GM12878 (cell line): ENCODE measurements at regions not wholly inside any gene's neighbourhood (a gene's known extent, or its start where the extent isn't known, plus 50 kb on each side); places are given as distances from the start of the nearest gene placed in this dataset.

ENCODE experiments used
- ATAC-seq: fragments of 200-7000 bp; cut with Tn5 transposase; 3 replicates; pipeline ENCODE4 v1.9.1; 2020; ENCODE audit warnings: mild to moderate bottlenecking, moderate library complexity
- BruUV-seq: library from RNA; stranded (reverse); fragments of 400-500 nt; replicated peaks from 2 replicates; lab custom pipeline; 2021; lab: Mats Ljungman, UMichigan
- CTCF ChIA-PET: fragments of 300-600 bp; sonication (Branson Sonifier 250); formaldehyde crosslinking; extraction: SDS; loops from one replicate; lab custom pipeline; 2021; ENCODE audit warnings: inconsistent platforms; lab: Yijun Ruan, JAX
- POLR2A ChIA-PET: fragments of 350-600 bp; formaldehyde crosslinking; extraction: SDS; loops from one replicate; lab custom pipeline; 2021; ENCODE audit warnings: inconsistent platforms; lab: Charles Lee
- RAD21 ChIA-PET: fragments of 300-600 bp; sonication (Branson Sonifier 250); formaldehyde crosslinking; loops from one replicate; lab custom pipeline; 2023; ENCODE audit warnings: antibody characterized with exemption; ENCODE audit not compliant: unreplicated experiment; lab: Charles Lee
- SMC1A ChIA-PET: fragments of 300-600 bp; sonication (Branson Sonifier 250); formaldehyde crosslinking; loops from one replicate; lab custom pipeline; 2023; ENCODE audit not compliant: unreplicated experiment, uncharacterized antibody; lab: Charles Lee
- DNase-seq: peaks from one replicate; pipeline ENCODE4 v3.0.0-alpha.2; 2011; ENCODE audit warnings: low read depth, low spot score
- FAIRE-seq: peaks from 3 replicates; lab custom pipeline; 2011; peaks lifted over from hg19 to GRCh38; lab: Jason Lieb, UNC
- H2AFZ ChIP-seq: 2 replicates; pipeline ENCODE4 v1.6.0; 2011; ENCODE audit warnings: low read depth, low read length, control low read depth; ENCODE audit not compliant: control insufficient read depth
- H3K27ac ChIP-seq: 2 replicates; pipeline ENCODE4 v1.5.1; 2011; ENCODE audit warnings: control low read depth; ENCODE audit not compliant: control insufficient read depth, insufficient read depth
- H3K27me3 ChIP-seq, 2 experiments: replicated peaks in 1 of 2; 2 replicates each; pipeline versions ENCODE4 v1.6.0 to v1.6.1; 2011; ENCODE audit warnings: low read length in 1 of 2; ENCODE audit not compliant: control insufficient read depth in 2 of 2, insufficient read depth in 2 of 2
- H3K36me3 ChIP-seq, 2 experiments: 2 replicates each; pipeline ENCODE4 v1.5.1; 2011; ENCODE audit warnings: low read length in 1 of 2; ENCODE audit not compliant: control insufficient read depth in 2 of 2, insufficient read depth in 2 of 2
- H3K4me1 ChIP-seq: 2 replicates; pipeline ENCODE4 v1.6.1; 2011; ENCODE audit warnings: mild to moderate bottlenecking, low read length, moderate library complexity, mixed read lengths; ENCODE audit not compliant: control insufficient read depth, insufficient read depth
- H3K4me2 ChIP-seq: 2 replicates; pipeline ENCODE4 v1.6.0; 2011; ENCODE audit warnings: control low read depth; ENCODE audit not compliant: control insufficient read depth, insufficient read depth
- H3K4me3 ChIP-seq: fragments of 200-600 bp; sonication (generic); 2 replicates; pipeline ENCODE4 v1.5.1; 2016
- H3K79me2 ChIP-seq: 2 replicates; pipeline ENCODE4 v1.6.0; 2011; ENCODE audit warnings: low read length; ENCODE audit not compliant: control insufficient read depth, insufficient read depth
- H3K9ac ChIP-seq: 2 replicates; pipeline ENCODE4 v1.8.0; 2011; ENCODE audit warnings: low read length, control low read depth, mixed read lengths; ENCODE audit not compliant: control insufficient read depth, insufficient read depth
- H3K9me3 ChIP-seq: replicated peaks from 3 replicates; pipeline ENCODE4 v1.5.1; 2011; ENCODE audit warnings: mild to moderate bottlenecking, low read length; ENCODE audit not compliant: control insufficient read depth, insufficient read depth
- H4K20me1 ChIP-seq: 2 replicates; pipeline ENCODE4 v1.6.0; 2011; ENCODE audit not compliant: control insufficient read depth, insufficient read depth
- ATF3 ChIP-seq: IDR thresholded peaks from 2 replicates; pipeline ENCODE4 v1.6.1; 2011; ENCODE audit warnings: low read depth, mild to moderate bottlenecking, low read length, moderate library complexity, borderline replicate concordance; ENCODE audit errors: extremely low read depth
- EP300 ChIP-seq, 2 experiments: fragments of 150-350 bp in 1 of 2; IDR thresholded peaks; 2 replicates each; pipeline ENCODE4 v1.6.1; 2011 to 2012; ENCODE audit warnings: low read depth in 2 of 2, low read length in 2 of 2, borderline replicate concordance in 1 of 2, improper control_type of control experiment in 1 of 2, inconsistent platforms in 1 of 2; ENCODE audit not compliant: control insufficient read depth in 1 of 2
- GABPA ChIP-seq: IDR thresholded peaks from 2 replicates; pipeline ENCODE4 v1.6.1; 2014; ENCODE audit warnings: antibody characterized with exemption, low read depth, mild to moderate bottlenecking, inconsistent platforms
- HCFC1 ChIP-seq: fragments of 150-350 bp; IDR thresholded peaks from 2 replicates; pipeline ENCODE4 v1.6.1; 2014; ENCODE audit warnings: low read length
- KLF5 ChIP-seq: fragments of 450-650 bp; IDR thresholded peaks from 2 replicates; pipeline ENCODE4 v1.6.1; 2014; ENCODE audit warnings: mild to moderate bottlenecking; ENCODE audit not compliant: partially characterized antibody
- MYC ChIP-seq: IDR thresholded peaks from 2 replicates; pipeline ENCODE4 v1.6.1; 2011; ENCODE audit warnings: mild to moderate bottlenecking, low read length, moderate library complexity, inconsistent platforms; ENCODE audit not compliant: insufficient read depth, insufficient replicate concordance, insufficient read length, severe bottlenecking
- RB1 ChIP-seq: fragments of 450-650 bp; formaldehyde crosslinking; IDR thresholded peaks from 2 replicates; pipeline ENCODE4 v1.6.1; 2017; ENCODE audit warnings: mild to moderate bottlenecking, borderline replicate concordance
- SMAD5 ChIP-seq: IDR thresholded peaks from 2 replicates; pipeline ENCODE4 v1.6.1; 2016; ENCODE audit warnings: antibody characterized with exemption, low read depth
- TBL1XR1 ChIP-seq: IDR thresholded peaks from 2 replicates; pipeline ENCODE4 v1.6.1; 2012; ENCODE audit warnings: low read depth, low read length, improper control_type of control experiment
- WGBS: methylation state at CpG from one replicate; pipeline ENCODE4 v1.1.6; 2016; ENCODE audit warnings: low lambda C conversion rate; ENCODE audit not compliant: insufficient replicate concordance, insufficient coverage; ENCODE audit errors: missing lambda C conversion rate; 5-methylcytosine and 5-hydroxymethylcytosine counted together
- in situ Hi-C: fragments of 300-500 bp; cut with MboI; formaldehyde crosslinking; loops from 9 replicates; pipeline ENCODE4 v1.14.3; 2018; ENCODE audit warnings: mixed read lengths
- intact Hi-C: fragments of 100-400 bp; cut with micrococcal nuclease; formaldehyde crosslinking; loops from one replicate; pipeline ENCODE4 v1.14.2; 2022; ENCODE audit not compliant: unreplicated experiment
- TF ChIP-seq, protein P1 (sequence below): fragments of 450-650 bp; conservative IDR thresholded peaks from 2 replicates; pipeline ENCODE4 v1.6.1; 2017; ENCODE audit warnings: mild to moderate bottlenecking, moderate library complexity
- TF ChIP-seq, protein P2 (sequence below): fragments of 150-350 bp; IDR thresholded peaks from 2 replicates; pipeline ENCODE4 v1.6.1; 2016; ENCODE audit warnings: low read depth, low read length
- TF ChIP-seq, protein P3 (sequence below): fragments of 450-650 bp; IDR thresholded peaks from 2 replicates; pipeline ENCODE4 v1.6.1; 2017; ENCODE audit warnings: low read depth, mild to moderate bottlenecking, moderate library complexity
- TF ChIP-seq, protein P4 (sequence below): fragments of 450-650 bp; IDR thresholded peaks from 2 replicates; pipeline ENCODE4 v1.6.1; 2016; ENCODE audit warnings: mild to moderate bottlenecking

- TF ChIP-seq ATF3 (no peak), MYC (no peak)
- TF ChIP-seq, protein P1, sequence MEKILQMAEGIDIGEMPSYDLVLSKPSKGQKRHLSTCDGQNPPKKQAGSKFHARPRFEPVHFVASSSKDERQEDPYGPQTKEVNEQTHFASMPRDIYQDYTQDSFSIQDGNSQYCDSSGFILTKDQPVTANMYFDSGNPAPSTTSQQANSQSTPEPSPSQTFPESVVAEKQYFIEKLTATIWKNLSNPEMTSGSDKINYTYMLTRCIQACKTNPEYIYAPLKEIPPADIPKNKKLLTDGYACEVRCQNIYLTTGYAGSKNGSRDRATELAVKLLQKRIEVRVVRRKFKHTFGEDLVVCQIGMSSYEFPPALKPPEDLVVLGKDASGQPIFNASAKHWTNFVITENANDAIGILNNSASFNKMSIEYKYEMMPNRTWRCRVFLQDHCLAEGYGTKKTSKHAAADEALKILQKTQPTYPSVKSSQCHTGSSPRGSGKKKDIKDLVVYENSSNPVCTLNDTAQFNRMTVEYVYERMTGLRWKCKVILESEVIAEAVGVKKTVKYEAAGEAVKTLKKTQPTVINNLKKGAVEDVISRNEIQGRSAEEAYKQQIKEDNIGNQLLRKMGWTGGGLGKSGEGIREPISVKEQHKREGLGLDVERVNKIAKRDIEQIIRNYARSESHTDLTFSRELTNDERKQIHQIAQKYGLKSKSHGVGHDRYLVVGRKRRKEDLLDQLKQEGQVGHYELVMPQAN = no peak
- TF ChIP-seq, all 136 proteins: peak for 0
Observed at GRCh38 chr4:117634716-117635115, 399.6 kb upstream of the NDST3 start (continued).

DNA sequence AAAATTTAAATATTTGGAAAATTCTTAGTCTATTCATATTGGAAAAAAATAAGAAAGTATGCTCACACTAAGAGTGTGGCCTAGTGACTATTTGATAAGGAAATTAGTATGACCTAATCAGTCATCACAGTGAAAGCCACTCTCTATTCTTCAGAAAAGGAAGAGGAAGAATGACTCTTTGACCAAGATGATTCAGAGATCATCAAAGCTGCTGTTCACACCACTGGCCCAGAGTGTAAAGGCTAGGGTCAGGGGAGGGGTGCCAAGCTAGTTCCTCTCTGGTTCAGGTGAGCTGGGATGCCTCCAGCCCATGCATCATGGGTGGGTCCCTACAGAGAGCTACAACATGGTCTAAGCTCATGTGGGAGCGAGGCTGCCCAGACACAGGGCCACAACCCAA is 396.9 kb upstream of the NDST3 start:
- SMC1A ChIA-PET = no interaction called here
- TF ChIP-seq HCFC1 = no peak
- no peak for TF ChIP-seq GABPA
- TF ChIP-seq KLF5 = no peak
- TF ChIP-seq EP300 (IDR thresholded peaks at IDR 0.05; ENCODE audit: borderline replicate concordance in 1 of 2, control insufficient read depth in 1 of 2, low read depth in 2 of 2, low read length in 2 of 2) = no peak
- TF ChIP-seq RB1 = no peak
- TF ChIP-seq, protein P2, sequence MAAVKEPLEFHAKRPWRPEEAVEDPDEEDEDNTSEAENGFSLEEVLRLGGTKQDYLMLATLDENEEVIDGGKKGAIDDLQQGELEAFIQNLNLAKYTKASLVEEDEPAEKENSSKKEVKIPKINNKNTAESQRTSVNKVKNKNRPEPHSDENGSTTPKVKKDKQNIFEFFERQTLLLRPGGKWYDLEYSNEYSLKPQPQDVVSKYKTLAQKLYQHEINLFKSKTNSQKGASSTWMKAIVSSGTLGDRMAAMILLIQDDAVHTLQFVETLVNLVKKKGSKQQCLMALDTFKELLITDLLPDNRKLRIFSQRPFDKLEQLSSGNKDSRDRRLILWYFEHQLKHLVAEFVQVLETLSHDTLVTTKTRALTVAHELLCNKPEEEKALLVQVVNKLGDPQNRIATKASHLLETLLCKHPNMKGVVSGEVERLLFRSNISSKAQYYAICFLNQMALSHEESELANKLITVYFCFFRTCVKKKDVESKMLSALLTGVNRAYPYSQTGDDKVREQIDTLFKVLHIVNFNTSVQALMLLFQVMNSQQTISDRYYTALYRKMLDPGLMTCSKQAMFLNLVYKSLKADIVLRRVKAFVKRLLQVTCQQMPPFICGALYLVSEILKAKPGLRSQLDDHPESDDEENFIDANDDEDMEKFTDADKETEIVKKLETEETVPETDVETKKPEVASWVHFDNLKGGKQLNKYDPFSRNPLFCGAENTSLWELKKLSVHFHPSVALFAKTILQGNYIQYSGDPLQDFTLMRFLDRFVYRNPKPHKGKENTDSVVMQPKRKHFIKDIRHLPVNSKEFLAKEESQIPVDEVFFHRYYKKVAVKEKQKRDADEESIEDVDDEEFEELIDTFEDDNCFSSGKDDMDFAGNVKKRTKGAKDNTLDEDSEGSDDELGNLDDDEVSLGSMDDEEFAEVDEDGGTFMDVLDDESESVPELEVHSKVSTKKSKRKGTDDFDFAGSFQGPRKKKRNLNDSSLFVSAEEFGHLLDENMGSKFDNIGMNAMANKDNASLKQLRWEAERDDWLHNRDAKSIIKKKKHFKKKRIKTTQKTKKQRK = no peak
- TF ChIP-seq SMAD5 = no peak
- TF ChIP-seq, protein P3, sequence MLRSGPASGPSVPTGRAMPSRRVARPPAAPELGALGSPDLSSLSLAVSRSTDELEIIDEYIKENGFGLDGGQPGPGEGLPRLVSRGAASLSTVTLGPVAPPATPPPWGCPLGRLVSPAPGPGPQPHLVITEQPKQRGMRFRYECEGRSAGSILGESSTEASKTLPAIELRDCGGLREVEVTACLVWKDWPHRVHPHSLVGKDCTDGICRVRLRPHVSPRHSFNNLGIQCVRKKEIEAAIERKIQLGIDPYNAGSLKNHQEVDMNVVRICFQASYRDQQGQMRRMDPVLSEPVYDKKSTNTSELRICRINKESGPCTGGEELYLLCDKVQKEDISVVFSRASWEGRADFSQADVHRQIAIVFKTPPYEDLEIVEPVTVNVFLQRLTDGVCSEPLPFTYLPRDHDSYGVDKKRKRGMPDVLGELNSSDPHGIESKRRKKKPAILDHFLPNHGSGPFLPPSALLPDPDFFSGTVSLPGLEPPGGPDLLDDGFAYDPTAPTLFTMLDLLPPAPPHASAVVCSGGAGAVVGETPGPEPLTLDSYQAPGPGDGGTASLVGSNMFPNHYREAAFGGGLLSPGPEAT = no peak
- no peak for TF ChIP-seq TBL1XR1
- TF ChIP-seq, protein P4, sequence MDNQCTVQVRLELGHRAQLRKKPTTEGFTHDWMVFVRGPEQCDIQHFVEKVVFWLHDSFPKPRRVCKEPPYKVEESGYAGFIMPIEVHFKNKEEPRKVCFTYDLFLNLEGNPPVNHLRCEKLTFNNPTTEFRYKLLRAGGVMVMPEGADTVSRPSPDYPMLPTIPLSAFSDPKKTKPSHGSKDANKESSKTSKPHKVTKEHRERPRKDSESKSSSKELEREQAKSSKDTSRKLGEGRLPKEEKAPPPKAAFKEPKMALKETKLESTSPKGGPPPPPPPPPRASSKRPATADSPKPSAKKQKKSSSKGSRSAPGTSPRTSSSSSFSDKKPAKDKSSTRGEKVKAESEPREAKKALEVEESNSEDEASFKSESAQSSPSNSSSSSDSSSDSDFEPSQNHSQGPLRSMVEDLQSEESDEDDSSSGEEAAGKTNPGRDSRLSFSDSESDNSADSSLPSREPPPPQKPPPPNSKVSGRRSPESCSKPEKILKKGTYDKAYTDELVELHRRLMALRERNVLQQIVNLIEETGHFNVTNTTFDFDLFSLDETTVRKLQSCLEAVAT = no peak
- no peak overlapping the region for H3K4me2 ChIP-seq
- ATAC-seq (no peak), DNase-seq (no peak), FAIRE-seq (no peak)
- no peak overlapping the region for H3K9ac ChIP-seq
- POLR2A ChIA-PET = no interaction called here
- H3K27me3 ChIP-seq = no peaks in the 10 kb centered on the region
- intact Hi-C loops = no loop called here
- H2AFZ ChIP-seq = no peak overlapping the region
- H3K9me3 ChIP-seq = no peaks in the 10 kb centered on the region
- H3K4me1 ChIP-seq = no peaks in the 10 kb centered on the region
- RAD21 ChIA-PET = no interaction called here
- 14% methylated on average over 1 of the region's 1 CpG for WGBS
- no peak overlapping the region for H3K4me3 ChIP-seq
- no peaks in the 10 kb centered on the region for H3K36me3 ChIP-seq
- no peaks in the 10 kb centered on the region for H4K20me1 ChIP-seq
- no peaks in the 10 kb centered on the region for H3K79me2 ChIP-seq
- H3K27ac ChIP-seq = no peak overlapping the region
- BruUV-seq = no TSS peak
- in situ Hi-C loops = no loop called here
- CTCF ChIA-PET = no interaction called here
